A673 (cell line): ENCODE measurements at regions not wholly inside any gene's neighbourhood (a gene's known extent, or its start where the extent isn't known, plus 50 kb on each side); places are given as distances from the start of the nearest gene placed in this dataset.

Experiments
- BruUV-seq: library from RNA; stranded (reverse); fragments of 400-500 nt; replicated peaks from 2 replicates; lab custom pipeline; 2021; lab: Mats Ljungman, UMichigan
- CTCF ChIA-PET: fragments of 300-600 bp; sonication (Branson Sonifier 250); formaldehyde crosslinking; loops from one replicate; lab custom pipeline; 2022; ENCODE audit warnings: antibody characterized with exemption; lab: Charles Lee
- POLR2A ChIA-PET: fragments of 300-600 bp; sonication (Branson Sonifier 250); formaldehyde crosslinking; loops from one replicate; lab custom pipeline; 2022; ENCODE audit warnings: antibody characterized with exemption; ENCODE audit not compliant: low non-redundant PET; lab: Charles Lee
- DNase-seq: peaks from one replicate; pipeline ENCODE4 v3.0.0-alpha.2; 2015; ENCODE audit warnings: low spot score
- H3K27ac ChIP-seq: fragments of 200-600 bp; sonication (generic); 2 replicates; pipeline ENCODE4 v1.5.1; 2016; ENCODE audit warnings: mixed run types, low read depth, mild to moderate bottlenecking, mixed read lengths, antibody characterized with exemption, low read length; ENCODE audit not compliant: poor library complexity, severe bottlenecking
- H3K27me3 ChIP-seq: fragments of 200-600 bp; sonication (generic); replicated peaks from 2 replicates; pipeline ENCODE4 v1.6.1; 2017; ENCODE audit warnings: mixed run types, low read depth, mild to moderate bottlenecking, mixed read lengths, antibody characterized with exemption, low read length; ENCODE audit not compliant: insufficient read depth, poor library complexity
- H3K36me3 ChIP-seq: fragments of 200-600 bp; sonication (generic); 2 replicates; pipeline ENCODE4 v1.6.1; 2016; ENCODE audit warnings: mixed run types, mild to moderate bottlenecking, mixed read lengths, antibody characterized with exemption, low read length; ENCODE audit not compliant: insufficient read depth, poor library complexity, severe bottlenecking
- H3K4me1 ChIP-seq: fragments of 200-600 bp; sonication (generic); 2 replicates; pipeline ENCODE4 v1.6.1; 2017; ENCODE audit warnings: mixed run types, mild to moderate bottlenecking, mixed read lengths, antibody characterized with exemption, low read length; ENCODE audit not compliant: insufficient read depth, poor library complexity, severe bottlenecking
- H3K4me3 ChIP-seq: fragments of 200-600 bp; sonication (generic); 2 replicates; pipeline ENCODE4 v1.5.1; 2016; ENCODE audit warnings: low read depth, mixed run types, mild to moderate bottlenecking, mixed read lengths, low read length; ENCODE audit not compliant: poor library complexity, severe bottlenecking
- H3K9me3 ChIP-seq: fragments of 200-600 bp; sonication (generic); 2 replicates; pipeline ENCODE4 v1.6.1; 2016; ENCODE audit warnings: mixed run types, low read depth, mild to moderate bottlenecking, mixed read lengths, antibody characterized with exemption, low read length; ENCODE audit not compliant: poor library complexity, severe bottlenecking
- EZH2 ChIP-seq: fragments of 200-600 bp; sonication (generic); IDR thresholded peaks from 2 replicates; pipeline ENCODE4 v1.6.1; 2017; ENCODE audit warnings: borderline replicate concordance, low read depth, mild to moderate bottlenecking, mixed read lengths, antibody characterized with exemption, low read length; ENCODE audit not compliant: poor library complexity, severe bottlenecking
- intact Hi-C: fragments of 100-400 bp; cut with micrococcal nuclease; formaldehyde crosslinking; loops from one replicate; pipeline ENCODE4 v1.10.0; 2022; ENCODE audit not compliant: unreplicated experiment
- TF ChIP-seq, protein P1 (sequence below): fragments of 300-800, 200-600 bp; sonication (generic); conservative IDR thresholded peaks from 2 replicates; pipeline ENCODE4 v1.5.1; 2017; ENCODE audit warnings: low read depth, mild to moderate bottlenecking, antibody characterized with exemption, low read length, moderate library complexity, mixed read lengths

DNA sequence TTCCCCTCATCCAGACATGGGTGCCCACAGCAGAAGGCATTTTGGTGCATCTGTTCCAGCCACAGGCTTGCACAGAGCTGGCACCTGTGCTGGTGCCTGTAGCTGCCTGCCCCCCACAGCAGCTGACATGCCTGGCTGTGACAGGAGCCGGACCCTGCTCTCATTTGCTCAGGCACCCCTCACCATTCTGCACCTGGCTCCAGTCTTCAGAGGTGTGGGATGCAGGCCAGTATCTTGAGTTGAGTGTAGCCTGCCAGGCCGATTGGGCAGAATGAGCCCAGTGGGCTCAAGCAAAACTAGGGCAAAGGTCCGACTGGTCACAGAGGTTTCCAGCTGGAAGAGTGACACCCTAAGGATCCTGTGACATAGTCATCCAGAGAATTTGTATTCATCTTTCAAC lies 887.7 kb downstream of the CDH11 start:
- BruUV-seq, result no TSS peak
- no peak overlapping the region for H3K4me3 ChIP-seq
- no peaks in the 10 kb centered on the region for H3K36me3 ChIP-seq
- H3K27ac ChIP-seq, result no peak overlapping the region
- no peak for DNase-seq
- POLR2A ChIA-PET, result no interaction called here
- CTCF ChIA-PET, result no interaction called here
- no peaks in the 10 kb centered on the region for H3K4me1 ChIP-seq
- H3K27me3 ChIP-seq, result no peaks in the 10 kb centered on the region
- intact Hi-C loops, result no loop called here
- TF ChIP-seq, protein P1, sequence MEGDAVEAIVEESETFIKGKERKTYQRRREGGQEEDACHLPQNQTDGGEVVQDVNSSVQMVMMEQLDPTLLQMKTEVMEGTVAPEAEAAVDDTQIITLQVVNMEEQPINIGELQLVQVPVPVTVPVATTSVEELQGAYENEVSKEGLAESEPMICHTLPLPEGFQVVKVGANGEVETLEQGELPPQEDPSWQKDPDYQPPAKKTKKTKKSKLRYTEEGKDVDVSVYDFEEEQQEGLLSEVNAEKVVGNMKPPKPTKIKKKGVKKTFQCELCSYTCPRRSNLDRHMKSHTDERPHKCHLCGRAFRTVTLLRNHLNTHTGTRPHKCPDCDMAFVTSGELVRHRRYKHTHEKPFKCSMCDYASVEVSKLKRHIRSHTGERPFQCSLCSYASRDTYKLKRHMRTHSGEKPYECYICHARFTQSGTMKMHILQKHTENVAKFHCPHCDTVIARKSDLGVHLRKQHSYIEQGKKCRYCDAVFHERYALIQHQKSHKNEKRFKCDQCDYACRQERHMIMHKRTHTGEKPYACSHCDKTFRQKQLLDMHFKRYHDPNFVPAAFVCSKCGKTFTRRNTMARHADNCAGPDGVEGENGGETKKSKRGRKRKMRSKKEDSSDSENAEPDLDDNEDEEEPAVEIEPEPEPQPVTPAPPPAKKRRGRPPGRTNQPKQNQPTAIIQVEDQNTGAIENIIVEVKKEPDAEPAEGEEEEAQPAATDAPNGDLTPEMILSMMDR, result no peak
- TF ChIP-seq EZH2, result no peak
- no peaks in the 10 kb centered on the region for H3K9me3 ChIP-seq

DNA sequence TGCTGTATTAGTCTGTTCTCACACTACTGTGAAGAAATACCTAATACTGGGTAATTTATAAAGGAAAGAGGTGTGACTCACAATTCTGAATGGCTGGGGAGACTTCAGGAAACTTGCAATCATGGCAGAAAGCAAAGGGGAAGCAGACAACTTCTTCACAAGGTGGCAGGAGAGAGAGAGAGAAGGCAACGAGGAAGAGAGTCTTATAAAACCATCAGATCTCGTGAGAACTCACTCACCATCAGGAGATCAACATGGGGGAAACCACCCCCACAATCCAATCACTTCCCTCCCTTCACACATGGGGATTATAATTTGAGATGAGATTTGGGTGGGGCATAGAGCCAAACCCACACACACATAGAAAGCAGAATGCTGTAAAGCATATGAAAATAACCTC lies 896.2 kb downstream of the CDH11 start:
- Histone ChIP-seq H3K4me3 (no peak overlapping the region), H3K36me3 (no peaks in the 10 kb centered on the region), H3K27me3 (no peaks in the 10 kb centered on the region), H3K4me1 (no peaks in the 10 kb centered on the region), H3K27ac (no peak overlapping the region), H3K9me3 (no peaks in the 10 kb centered on the region)
- BruUV-seq, result no TSS peak
- no peak for DNase-seq
- CTCF ChIA-PET, result no interaction called here
- no peak for TF ChIP-seq EZH2
- TF ChIP-seq, protein P1, result no peak
- POLR2A ChIA-PET, result no interaction called here
- intact Hi-C loops, result loop anchor here (10.0 kb wide), 1 partner anchor 229 kb away; no protein-coding TSS in a partner anchor

DNA sequence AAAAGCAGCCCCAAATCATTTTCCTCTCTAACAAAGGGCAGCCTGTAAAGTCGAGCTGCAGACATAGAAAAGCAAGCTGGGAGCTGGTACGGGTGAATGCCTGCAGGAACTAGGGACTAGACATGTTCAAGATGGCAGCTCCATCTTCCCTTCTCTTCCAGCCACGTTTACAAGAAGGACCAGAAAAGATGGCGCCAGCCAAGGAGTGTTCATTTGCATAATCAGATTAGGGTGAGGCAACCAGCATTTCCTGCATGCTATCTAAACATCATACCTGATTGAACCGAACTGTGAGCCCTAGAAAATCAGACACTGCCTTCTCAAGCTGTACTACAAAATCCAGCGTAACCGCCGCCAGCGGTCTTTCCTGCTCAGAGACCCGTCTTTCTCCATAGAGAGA lies 896.8 kb downstream of the CDH11 start:
- BruUV-seq, result no TSS peak
- no peak overlapping the region for H3K4me3 ChIP-seq
- H3K36me3 ChIP-seq, result no peaks in the 10 kb centered on the region
- CTCF ChIA-PET, result no interaction called here
- H3K27ac ChIP-seq, result no peak overlapping the region
- DNase-seq, result no peak
- H3K9me3 ChIP-seq, result no peaks in the 10 kb centered on the region
- no peaks in the 10 kb centered on the region for H3K4me1 ChIP-seq
- no peaks in the 10 kb centered on the region for H3K27me3 ChIP-seq
- TF ChIP-seq, protein P1, result no peak
- no peak for TF ChIP-seq EZH2
- POLR2A ChIA-PET, result no interaction called here
- intact Hi-C loops, result loop anchor here (10.0 kb wide), 1 partner anchor 230 kb away; no protein-coding TSS in a partner anchor
